ENCODE measurements at regions not wholly inside any gene's neighbourhood (a gene's known extent, or its start where the extent isn't known, plus 50 kb on each side); places are given as distances from the start of the nearest gene placed in this dataset.
"Not testable (repeated sequence)": the region's sequence is repeated elsewhere in the genome, so short reads cannot be mapped to it uniquely, and the experiment has no call there.

GRCh38 chr15:96462768-96463750 lies 132.6 kb downstream of the NR2F2 start:
- Histone ChIP-seq H3K9ac (ENCODE audit: low read depth in 1 of 2, low read length in 2 of 2) (no peak overlapping the region), H3K9me3 (ENCODE audit: control insufficient read depth in 2 of 2, low read length in 2 of 2) (no peaks in the 10 kb centered on the region), H3K36me3 (ENCODE audit: control insufficient read depth in 2 of 2, insufficient read depth in 2 of 2, low read length in 2 of 2) (no peaks in the 10 kb centered on the region), H3K27ac (ENCODE audit: low read depth in 2 of 2, low read length in 2 of 2) (no peak overlapping the region), H3K27me3 (ENCODE audit: control insufficient read depth in 2 of 2, insufficient read depth in 2 of 2, low read length in 2 of 2) (peaks cover 0 to 2% of the 10 kb centered on the region in 2 donors), H3K4me3 (ENCODE audit: low read length in 2 of 2) (no peak overlapping the region), H3K4me1 (ENCODE audit: control insufficient read depth in 2 of 2, insufficient read depth in 2 of 2, low read length in 2 of 2) (no peaks in the 10 kb centered on the region)

GRCh38 chr15:96466389-96466947 lies 136.0 kb downstream of the NR2F2 start:
- Histone ChIP-seq H3K4me3 (ENCODE audit: low read length in 2 of 2) (no peak overlapping the region), H3K27ac (ENCODE audit: low read depth in 2 of 2, low read length in 2 of 2) (no peak overlapping the region), H3K27me3 (ENCODE audit: control insufficient read depth in 2 of 2, insufficient read depth in 2 of 2, low read length in 2 of 2) (peaks cover 2 to 5% of the 10 kb centered on the region in 2 donors), H3K9ac (ENCODE audit: low read depth in 1 of 2, low read length in 2 of 2) (no peak overlapping the region), H3K9me3 (ENCODE audit: control insufficient read depth in 2 of 2, low read length in 2 of 2) (no peaks in the 10 kb centered on the region), H3K4me1 (ENCODE audit: control insufficient read depth in 2 of 2, insufficient read depth in 2 of 2, low read length in 2 of 2) (no peaks in the 10 kb centered on the region), H3K36me3 (ENCODE audit: control insufficient read depth in 2 of 2, insufficient read depth in 2 of 2, low read length in 2 of 2) (no peaks in the 10 kb centered on the region)

- Histone ChIP-seq H3K9me3 (ENCODE audit: control insufficient read depth in 2 of 2, low read length in 2 of 2) (no peaks in the 10 kb centered on the region), H3K9ac (ENCODE audit: low read depth in 1 of 2, low read length in 2 of 2) (no peak overlapping the region), H3K4me1 (ENCODE audit: control insufficient read depth in 2 of 2, insufficient read depth in 2 of 2, low read length in 2 of 2) (no peaks in the 10 kb centered on the region), H3K27me3 (ENCODE audit: control insufficient read depth in 2 of 2, insufficient read depth in 2 of 2, low read length in 2 of 2) (peaks cover 2 to 5% of the 10 kb centered on the region in 2 donors), H3K27ac (ENCODE audit: low read depth in 2 of 2, low read length in 2 of 2) (no peak overlapping the region), H3K4me3 (ENCODE audit: low read length in 2 of 2) (no peak overlapping the region), H3K36me3 (ENCODE audit: control insufficient read depth in 2 of 2, insufficient read depth in 2 of 2, low read length in 2 of 2) (no peaks in the 10 kb centered on the region)
Measured at GRCh38 chr15:96468036-96468435, 137.5 kb downstream of the NR2F2 start.

- no peaks in the 10 kb centered on the region for H3K36me3 ChIP-seq (ENCODE audit: control insufficient read depth in 2 of 2, insufficient read depth in 2 of 2, low read length in 2 of 2)
- no peaks in the 10 kb centered on the region for H3K4me1 ChIP-seq (ENCODE audit: control insufficient read depth in 2 of 2, insufficient read depth in 2 of 2, low read length in 2 of 2)
- H3K27me3 ChIP-seq (ENCODE audit: control insufficient read depth in 2 of 2, insufficient read depth in 2 of 2, low read length in 2 of 2): peaks cover 2 to 5% of the 10 kb centered on the region in 2 donors
- H3K9ac ChIP-seq (ENCODE audit: low read depth in 1 of 2, low read length in 2 of 2): no peak overlapping the region
- H3K27ac ChIP-seq (ENCODE audit: low read depth in 2 of 2, low read length in 2 of 2): no peak overlapping the region
- H3K4me3 ChIP-seq (ENCODE audit: low read length in 2 of 2): no peak overlapping the region
- H3K9me3 ChIP-seq (ENCODE audit: control insufficient read depth in 2 of 2, low read length in 2 of 2): no peaks in the 10 kb centered on the region
Measured at GRCh38 chr15:96470681-96471310, 140.3 kb downstream of the NR2F2 start.

GRCh38 chr15:96472681-96473080 lies 142.2 kb downstream of the NR2F2 start:
- Histone ChIP-seq H3K9ac (ENCODE audit: low read depth in 1 of 2, low read length in 2 of 2) (no peak overlapping the region), H3K27me3 (ENCODE audit: control insufficient read depth in 2 of 2, insufficient read depth in 2 of 2, low read length in 2 of 2) (peaks cover 2 to 5% of the 10 kb centered on the region in 2 donors), H3K4me1 (ENCODE audit: control insufficient read depth in 2 of 2, insufficient read depth in 2 of 2, low read length in 2 of 2) (no peaks in the 10 kb centered on the region), H3K36me3 (ENCODE audit: control insufficient read depth in 2 of 2, insufficient read depth in 2 of 2, low read length in 2 of 2) (no peaks in the 10 kb centered on the region), H3K4me3 (ENCODE audit: low read length in 2 of 2) (no peak overlapping the region), H3K27ac (ENCODE audit: low read depth in 2 of 2, low read length in 2 of 2) (no peak overlapping the region), H3K9me3 (ENCODE audit: control insufficient read depth in 2 of 2, low read length in 2 of 2) (no peaks in the 10 kb centered on the region)

GRCh38 chr15:96473556-96473955 lies 143.1 kb downstream of the NR2F2 start:
- Histone ChIP-seq H3K36me3 (ENCODE audit: control insufficient read depth in 2 of 2, insufficient read depth in 2 of 2, low read length in 2 of 2) (no peaks in the 10 kb centered on the region), H3K4me1 (ENCODE audit: control insufficient read depth in 2 of 2, insufficient read depth in 2 of 2, low read length in 2 of 2) (no peaks in the 10 kb centered on the region), H3K9me3 (ENCODE audit: control insufficient read depth in 2 of 2, low read length in 2 of 2) (no peaks in the 10 kb centered on the region), H3K27me3 (ENCODE audit: control insufficient read depth in 2 of 2, insufficient read depth in 2 of 2, low read length in 2 of 2) (peaks cover 2 to 5% of the 10 kb centered on the region in 2 donors), H3K9ac (ENCODE audit: low read depth in 1 of 2, low read length in 2 of 2) (no peak overlapping the region), H3K4me3 (ENCODE audit: low read length in 2 of 2) (no peak overlapping the region), H3K27ac (ENCODE audit: low read depth in 2 of 2, low read length in 2 of 2) (no peak overlapping the region)

- Histone ChIP-seq H3K27ac (ENCODE audit: low read depth in 2 of 2, low read length in 2 of 2) (no peak overlapping the region), H3K27me3 (ENCODE audit: control insufficient read depth in 2 of 2, insufficient read depth in 2 of 2, low read length in 2 of 2) (peaks cover 2 to 5% of the 10 kb centered on the region in 2 donors), H3K36me3 (ENCODE audit: control insufficient read depth in 2 of 2, insufficient read depth in 2 of 2, low read length in 2 of 2) (no peaks in the 10 kb centered on the region), H3K9ac (ENCODE audit: low read depth in 1 of 2, low read length in 2 of 2) (no peak overlapping the region), H3K4me1 (ENCODE audit: control insufficient read depth in 2 of 2, insufficient read depth in 2 of 2, low read length in 2 of 2) (no peaks in the 10 kb centered on the region), H3K4me3 (ENCODE audit: low read length in 2 of 2) (no peak overlapping the region), H3K9me3 (ENCODE audit: control insufficient read depth in 2 of 2, low read length in 2 of 2) (no peaks in the 10 kb centered on the region)
Measured at GRCh38 chr15:96474231-96474664, 143.7 kb downstream of the NR2F2 start.

GRCh38 chr15:96477227-96477626 lies 146.7 kb downstream of the NR2F2 start:
- Histone ChIP-seq H3K9me3 (ENCODE audit: control insufficient read depth in 2 of 2, low read length in 2 of 2) (no peaks in the 10 kb centered on the region), H3K4me1 (ENCODE audit: control insufficient read depth in 2 of 2, insufficient read depth in 2 of 2, low read length in 2 of 2) (no peaks in the 10 kb centered on the region), H3K9ac (ENCODE audit: low read depth in 1 of 2, low read length in 2 of 2) (no peak overlapping the region), H3K27me3 (ENCODE audit: control insufficient read depth in 2 of 2, insufficient read depth in 2 of 2, low read length in 2 of 2) (no peaks in the 10 kb centered on the region), H3K27ac (ENCODE audit: low read depth in 2 of 2, low read length in 2 of 2) (no peak overlapping the region), H3K36me3 (ENCODE audit: control insufficient read depth in 2 of 2, insufficient read depth in 2 of 2, low read length in 2 of 2) (no peaks in the 10 kb centered on the region), H3K4me3 (ENCODE audit: low read length in 2 of 2) (no peak overlapping the region)

GRCh38 chr15:96484412-96484811 lies 153.9 kb downstream of the NR2F2 start:
- not testable (repeated sequence) for H3K27ac ChIP-seq (ENCODE audit: low read depth in 2 of 2, low read length in 2 of 2); H3K9ac ChIP-seq (ENCODE audit: low read depth in 1 of 2, low read length in 2 of 2); H3K27me3 ChIP-seq (ENCODE audit: control insufficient read depth in 2 of 2, insufficient read depth in 2 of 2, low read length in 2 of 2); H3K4me3 ChIP-seq (ENCODE audit: low read length in 2 of 2); H3K9me3 ChIP-seq (ENCODE audit: control insufficient read depth in 2 of 2, low read length in 2 of 2); H3K4me1 ChIP-seq (ENCODE audit: control insufficient read depth in 2 of 2, insufficient read depth in 2 of 2, low read length in 2 of 2); H3K36me3 ChIP-seq (ENCODE audit: control insufficient read depth in 2 of 2, insufficient read depth in 2 of 2, low read length in 2 of 2)

GRCh38 chr15:96484830-96485229 lies 154.3 kb downstream of the NR2F2 start:
- Histone ChIP-seq H3K4me1 (ENCODE audit: control insufficient read depth in 2 of 2, insufficient read depth in 2 of 2, low read length in 2 of 2) (no peaks in the 10 kb centered on the region), H3K27me3 (ENCODE audit: control insufficient read depth in 2 of 2, insufficient read depth in 2 of 2, low read length in 2 of 2) (no peaks in the 10 kb centered on the region), H3K9me3 (ENCODE audit: control insufficient read depth in 2 of 2, low read length in 2 of 2) (no peaks in the 10 kb centered on the region), H3K36me3 (ENCODE audit: control insufficient read depth in 2 of 2, insufficient read depth in 2 of 2, low read length in 2 of 2) (no peaks in the 10 kb centered on the region), H3K27ac (ENCODE audit: low read depth in 2 of 2, low read length in 2 of 2) (no peak overlapping the region), H3K4me3 (ENCODE audit: low read length in 2 of 2) (no peak overlapping the region), H3K9ac (ENCODE audit: low read depth in 1 of 2, low read length in 2 of 2) (no peak overlapping the region)
